GM12878 (cell line): ENCODE measurements at regions not wholly inside any gene's neighbourhood (a gene's known extent, or its start where the extent isn't known, plus 50 kb on each side); places are given as distances from the start of the nearest gene placed in this dataset.

Source experiments
- ATAC-seq: fragments of 200-7000 bp; cut with Tn5 transposase; 3 replicates; pipeline ENCODE4 v1.9.1; 2020; ENCODE audit warnings: mild to moderate bottlenecking, moderate library complexity
- BruUV-seq: library from RNA; stranded (reverse); fragments of 400-500 nt; replicated peaks from 2 replicates; lab custom pipeline; 2021; lab: Mats Ljungman, UMichigan
- CTCF ChIA-PET: fragments of 300-600 bp; sonication (Branson Sonifier 250); formaldehyde crosslinking; extraction: SDS; loops from one replicate; lab custom pipeline; 2021; ENCODE audit warnings: inconsistent platforms; lab: Yijun Ruan, JAX
- POLR2A ChIA-PET: fragments of 350-600 bp; formaldehyde crosslinking; extraction: SDS; loops from one replicate; lab custom pipeline; 2021; ENCODE audit warnings: inconsistent platforms; lab: Charles Lee
- RAD21 ChIA-PET: fragments of 300-600 bp; sonication (Branson Sonifier 250); formaldehyde crosslinking; loops from one replicate; lab custom pipeline; 2023; ENCODE audit warnings: antibody characterized with exemption; ENCODE audit not compliant: unreplicated experiment; lab: Charles Lee
- SMC1A ChIA-PET: fragments of 300-600 bp; sonication (Branson Sonifier 250); formaldehyde crosslinking; loops from one replicate; lab custom pipeline; 2023; ENCODE audit not compliant: unreplicated experiment, uncharacterized antibody; lab: Charles Lee
- DNase-seq: peaks from one replicate; pipeline ENCODE4 v3.0.0-alpha.2; 2011; ENCODE audit warnings: low read depth, low spot score
- FAIRE-seq: peaks from 3 replicates; lab custom pipeline; 2011; peaks lifted over from hg19 to GRCh38; lab: Jason Lieb, UNC
- H2AFZ ChIP-seq: 2 replicates; pipeline ENCODE4 v1.6.0; 2011; ENCODE audit warnings: low read depth, low read length, control low read depth; ENCODE audit not compliant: control insufficient read depth
- H3K27ac ChIP-seq: 2 replicates; pipeline ENCODE4 v1.5.1; 2011; ENCODE audit warnings: control low read depth; ENCODE audit not compliant: control insufficient read depth, insufficient read depth
- H3K27me3 ChIP-seq, 2 experiments: replicated peaks in 1 of 2; 2 replicates each; pipeline versions ENCODE4 v1.6.0 to v1.6.1; 2011; ENCODE audit warnings: low read length in 1 of 2; ENCODE audit not compliant: control insufficient read depth in 2 of 2, insufficient read depth in 2 of 2
- H3K36me3 ChIP-seq, 2 experiments: 2 replicates each; pipeline ENCODE4 v1.5.1; 2011; ENCODE audit warnings: low read length in 1 of 2; ENCODE audit not compliant: control insufficient read depth in 2 of 2, insufficient read depth in 2 of 2
- H3K4me1 ChIP-seq: 2 replicates; pipeline ENCODE4 v1.6.1; 2011; ENCODE audit warnings: mild to moderate bottlenecking, low read length, moderate library complexity, mixed read lengths; ENCODE audit not compliant: control insufficient read depth, insufficient read depth
- H3K4me2 ChIP-seq: 2 replicates; pipeline ENCODE4 v1.6.0; 2011; ENCODE audit warnings: control low read depth; ENCODE audit not compliant: control insufficient read depth, insufficient read depth
- H3K4me3 ChIP-seq: fragments of 200-600 bp; sonication (generic); 2 replicates; pipeline ENCODE4 v1.5.1; 2016
- H3K79me2 ChIP-seq: 2 replicates; pipeline ENCODE4 v1.6.0; 2011; ENCODE audit warnings: low read length; ENCODE audit not compliant: control insufficient read depth, insufficient read depth
- H3K9ac ChIP-seq: 2 replicates; pipeline ENCODE4 v1.8.0; 2011; ENCODE audit warnings: low read length, control low read depth, mixed read lengths; ENCODE audit not compliant: control insufficient read depth, insufficient read depth
- H3K9me3 ChIP-seq: replicated peaks from 3 replicates; pipeline ENCODE4 v1.5.1; 2011; ENCODE audit warnings: mild to moderate bottlenecking, low read length; ENCODE audit not compliant: control insufficient read depth, insufficient read depth
- H4K20me1 ChIP-seq: 2 replicates; pipeline ENCODE4 v1.6.0; 2011; ENCODE audit not compliant: control insufficient read depth, insufficient read depth
- BCL11A ChIP-seq: IDR thresholded peaks from 2 replicates; pipeline ENCODE4 v1.6.1; 2011; ENCODE audit warnings: low read depth, low read length
- EED ChIP-seq: sonication (generic); IDR thresholded peaks from 2 replicates; pipeline ENCODE4 v1.6.1; 2016; ENCODE audit warnings: antibody characterized with exemption, low read depth
- FOXK2 ChIP-seq: fragments of 450-650 bp; IDR thresholded peaks from 2 replicates; pipeline ENCODE4 v1.6.1; 2017; ENCODE audit warnings: mild to moderate bottlenecking, moderate library complexity
- FOXM1 ChIP-seq: IDR thresholded peaks from 2 replicates; pipeline ENCODE4 v1.6.1; 2012; ENCODE audit warnings: low read depth, mild to moderate bottlenecking, inconsistent platforms, low read length, moderate library complexity
- IRF5 ChIP-seq: fragments of 450-650 bp; IDR thresholded peaks from 2 replicates; pipeline ENCODE4 v1.6.1; 2017; ENCODE audit warnings: borderline replicate concordance
- KDM1A ChIP-seq: fragments of 200-600 bp; sonication (generic); IDR thresholded peaks from 2 replicates; pipeline ENCODE4 v1.6.1; 2016; ENCODE audit warnings: borderline replicate concordance
- NFYA ChIP-seq: IDR thresholded peaks from 2 replicates; pipeline ENCODE4 v1.6.1; 2011; ENCODE audit warnings: low read depth, mild to moderate bottlenecking, low read length, improper control_type of control experiment, borderline replicate concordance
- NR2C1 ChIP-seq: fragments of 450-650 bp; IDR thresholded peaks from 2 replicates; pipeline ENCODE4 v1.6.1; 2017; ENCODE audit warnings: antibody characterized with exemption, mild to moderate bottlenecking, moderate library complexity
- POLR2A ChIP-seq: IDR thresholded peaks from 2 replicates; pipeline ENCODE4 v1.6.1; 2011; ENCODE audit warnings: low read depth, mild to moderate bottlenecking, low read length
- SUPT20H ChIP-seq: IDR thresholded peaks from 2 replicates; pipeline ENCODE4 v1.6.1; 2011; ENCODE audit warnings: low read depth, mild to moderate bottlenecking, low read length, moderate library complexity, borderline replicate concordance; ENCODE audit not compliant: control insufficient read depth
- SUZ12 ChIP-seq: fragments of 200-600 bp; sonication (generic); IDR thresholded peaks from one replicate; pipeline ENCODE4 v1.6.1; 2018; ENCODE audit warnings: antibody characterized with exemption, mild to moderate bottlenecking; ENCODE audit not compliant: unreplicated experiment
- TARDBP ChIP-seq: IDR thresholded peaks from 2 replicates; pipeline ENCODE4 v1.6.1; 2016; ENCODE audit warnings: borderline replicate concordance
- ZBED1 ChIP-seq: IDR thresholded peaks from 2 replicates; pipeline ENCODE4 v1.6.1; 2016; ENCODE audit warnings: borderline replicate concordance
- ZBTB11 ChIP-seq: fragments of 450-650 bp; formaldehyde crosslinking; IDR thresholded peaks from 2 replicates; pipeline ENCODE4 v1.5.0; 2022; ENCODE audit warnings: mild to moderate bottlenecking, missing genetic modification characterization
- ZBTB40 ChIP-seq: fragments of 450-650 bp; IDR thresholded peaks from 2 replicates; pipeline ENCODE4 v1.6.1; 2016; ENCODE audit warnings: mild to moderate bottlenecking, moderate library complexity, borderline replicate concordance
- WGBS: methylation state at CpG from one replicate; pipeline ENCODE4 v1.1.6; 2016; ENCODE audit warnings: low lambda C conversion rate; ENCODE audit not compliant: insufficient replicate concordance, insufficient coverage; ENCODE audit errors: missing lambda C conversion rate; 5-methylcytosine and 5-hydroxymethylcytosine counted together
- in situ Hi-C: fragments of 300-500 bp; cut with MboI; formaldehyde crosslinking; loops from 9 replicates; pipeline ENCODE4 v1.14.3; 2018; ENCODE audit warnings: mixed read lengths
- intact Hi-C: fragments of 100-400 bp; cut with micrococcal nuclease; formaldehyde crosslinking; loops from one replicate; pipeline ENCODE4 v1.14.2; 2022; ENCODE audit not compliant: unreplicated experiment

GRCh38 chrX:151815398-151815797, 80.9 kb downstream of the CNGA2 start (continued):
- TF ChIP-seq ZBTB40 = no peak
- no peak for TF ChIP-seq SUZ12

- H3K27ac ChIP-seq = no peak overlapping the region
- no peaks in the 10 kb centered on the region for H3K36me3 ChIP-seq
- POLR2A ChIA-PET = no interaction called here
- DNase-seq (no peak), FAIRE-seq (no peak), ATAC-seq (no peak)
- no peaks in the 10 kb centered on the region for H3K79me2 ChIP-seq
- intact Hi-C loops = no loop called here
- no peaks in the 10 kb centered on the region for H3K27me3 ChIP-seq
- BruUV-seq = no TSS peak
- H3K4me2 ChIP-seq = no peak overlapping the region
- H4K20me1 ChIP-seq = no peaks in the 10 kb centered on the region
- H2AFZ ChIP-seq = no peak overlapping the region
- no peak for TF ChIP-seq ZBTB11 (CRISPR knock-in tag)
- no peak for TF ChIP-seq IRF5
- no peak for TF ChIP-seq FOXK2
- TF ChIP-seq SUPT20H = no peak
- TF ChIP-seq FOXM1 = no peak
- no peak for TF ChIP-seq EED
- TF ChIP-seq POLR2A = no peak
- no peak for TF ChIP-seq NFYA
- TF ChIP-seq TARDBP = no peak
- TF ChIP-seq ZBED1 = no peak
- no peak for TF ChIP-seq NR2C1
- TF ChIP-seq BCL11A = no peak
- no peak for TF ChIP-seq KDM1A
- no peak overlapping the region for H3K9ac ChIP-seq
- no peaks in the 10 kb centered on the region for H3K4me1 ChIP-seq
- in situ Hi-C loops = no loop called here
- WGBS = 4% methylated on average over 2 of the region's 2 CpGs
- CTCF ChIA-PET = no interaction called here
- no peaks in the 10 kb centered on the region for H3K9me3 ChIP-seq
- SMC1A ChIA-PET = no interaction called here
- H3K4me3 ChIP-seq = no peak overlapping the region
- RAD21 ChIA-PET = no interaction called here
Observed at GRCh38 chrX:151816934-151817333, 82.4 kb downstream of the CNGA2 start.
